ENCODE measurements at regions not wholly inside any gene's neighbourhood (a gene's known extent, or its start where the extent isn't known, plus 50 kb on each side); places are given as distances from the start of the nearest gene placed in this dataset.

DNA sequence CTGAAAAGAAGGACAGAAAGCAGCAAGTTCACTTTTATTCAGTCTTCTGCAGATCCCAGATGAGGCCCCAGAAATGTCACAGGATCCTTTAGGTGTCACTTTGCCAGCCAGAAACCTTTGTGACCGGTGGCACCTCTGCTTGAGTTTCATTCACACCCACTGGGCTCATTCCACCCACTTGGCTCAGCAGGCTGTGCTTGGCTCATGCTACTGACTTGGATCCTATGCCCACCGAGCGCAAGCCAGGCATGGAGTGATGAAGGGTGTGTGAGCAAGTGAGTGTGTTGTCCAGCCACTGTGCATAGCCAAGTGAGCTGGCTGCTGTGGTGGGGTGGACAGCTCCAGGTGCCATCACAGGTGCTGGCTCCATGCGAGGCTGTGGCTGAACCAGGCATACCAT lies 357.0 kb upstream of the GULP1 start:
- TF ChIP-seq, protein P1, sequence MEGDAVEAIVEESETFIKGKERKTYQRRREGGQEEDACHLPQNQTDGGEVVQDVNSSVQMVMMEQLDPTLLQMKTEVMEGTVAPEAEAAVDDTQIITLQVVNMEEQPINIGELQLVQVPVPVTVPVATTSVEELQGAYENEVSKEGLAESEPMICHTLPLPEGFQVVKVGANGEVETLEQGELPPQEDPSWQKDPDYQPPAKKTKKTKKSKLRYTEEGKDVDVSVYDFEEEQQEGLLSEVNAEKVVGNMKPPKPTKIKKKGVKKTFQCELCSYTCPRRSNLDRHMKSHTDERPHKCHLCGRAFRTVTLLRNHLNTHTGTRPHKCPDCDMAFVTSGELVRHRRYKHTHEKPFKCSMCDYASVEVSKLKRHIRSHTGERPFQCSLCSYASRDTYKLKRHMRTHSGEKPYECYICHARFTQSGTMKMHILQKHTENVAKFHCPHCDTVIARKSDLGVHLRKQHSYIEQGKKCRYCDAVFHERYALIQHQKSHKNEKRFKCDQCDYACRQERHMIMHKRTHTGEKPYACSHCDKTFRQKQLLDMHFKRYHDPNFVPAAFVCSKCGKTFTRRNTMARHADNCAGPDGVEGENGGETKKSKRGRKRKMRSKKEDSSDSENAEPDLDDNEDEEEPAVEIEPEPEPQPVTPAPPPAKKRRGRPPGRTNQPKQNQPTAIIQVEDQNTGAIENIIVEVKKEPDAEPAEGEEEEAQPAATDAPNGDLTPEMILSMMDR (conservative IDR thresholded peaks at IDR 0.05; ENCODE audit: low read depth, low read length), result no peak
- no peak for TF ChIP-seq EZH2 (IDR thresholded peaks at IDR 0.05; ENCODE audit: borderline replicate concordance, low read depth, low read length, poor library complexity, severe bottlenecking)

Measured in A673 (cell line).